HG03460 (cell line): ENCODE measurements at regions not wholly inside any gene's neighbourhood (a gene's known extent, or its start where the extent isn't known, plus 50 kb on each side); places are given as distances from the start of the nearest gene placed in this dataset.

Source experiments
- ATAC-seq: cut with Tn5 transposase; IDR thresholded peaks from one replicate; pipeline ENCODE4 v1.9.1; 2021; ENCODE audit not compliant: unreplicated experiment

DNA sequence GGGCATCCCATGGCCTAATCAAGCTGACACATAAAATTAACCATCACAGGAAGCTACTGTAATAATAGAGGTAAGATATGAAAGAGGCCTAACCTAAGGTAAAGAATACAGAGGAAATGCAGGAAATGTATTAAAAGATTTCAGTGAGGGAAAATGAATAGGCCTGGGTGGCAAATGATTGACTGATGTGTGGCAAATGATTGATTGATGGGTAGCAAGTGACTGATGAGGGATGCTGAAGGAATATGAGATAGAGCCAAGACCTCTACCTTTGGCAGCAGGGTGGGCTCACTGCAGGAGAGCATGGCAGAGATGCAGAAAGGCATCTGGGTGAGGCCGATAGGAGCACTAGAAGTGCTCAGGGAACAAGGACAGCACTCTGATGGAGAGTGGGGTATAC lies 172.9 kb downstream of the KCTD12 start:
- no peak for ATAC-seq

GRCh38 chr13:76711550-76712182 lies 174.5 kb downstream of the KCTD12 start:
- no peak for ATAC-seq

GRCh38 chr13:76709851-76710250 lies 176.4 kb downstream of the KCTD12 start:
- ATAC-seq = no peak

DNA sequence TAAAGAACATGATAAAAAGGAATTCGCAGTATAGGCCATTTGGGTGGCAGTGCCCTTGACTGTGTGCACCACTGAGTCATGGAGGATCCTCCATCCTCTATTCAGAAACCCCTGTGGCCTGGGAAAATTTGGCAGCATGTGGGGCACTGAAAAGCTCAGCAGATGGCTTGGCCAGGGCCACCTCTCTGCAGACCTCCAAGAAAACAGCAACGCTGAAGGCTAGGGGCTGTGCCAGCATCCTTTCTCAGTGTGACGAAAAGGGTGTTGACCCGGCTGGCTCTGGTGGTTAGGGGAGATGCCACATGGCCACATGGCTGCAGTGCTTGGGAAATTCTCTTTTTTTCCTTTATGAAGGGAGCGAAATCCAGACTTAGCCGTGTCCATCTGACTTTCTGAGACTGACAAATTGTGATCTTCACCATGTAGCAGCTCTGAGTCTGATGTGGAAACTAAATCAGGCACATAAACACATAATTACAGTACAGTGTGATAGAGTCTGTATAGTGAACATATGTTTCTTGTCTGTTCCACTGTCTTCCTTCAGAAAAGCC lies 178.0 kb downstream of the KCTD12 start:
- ATAC-seq = no peak

DNA sequence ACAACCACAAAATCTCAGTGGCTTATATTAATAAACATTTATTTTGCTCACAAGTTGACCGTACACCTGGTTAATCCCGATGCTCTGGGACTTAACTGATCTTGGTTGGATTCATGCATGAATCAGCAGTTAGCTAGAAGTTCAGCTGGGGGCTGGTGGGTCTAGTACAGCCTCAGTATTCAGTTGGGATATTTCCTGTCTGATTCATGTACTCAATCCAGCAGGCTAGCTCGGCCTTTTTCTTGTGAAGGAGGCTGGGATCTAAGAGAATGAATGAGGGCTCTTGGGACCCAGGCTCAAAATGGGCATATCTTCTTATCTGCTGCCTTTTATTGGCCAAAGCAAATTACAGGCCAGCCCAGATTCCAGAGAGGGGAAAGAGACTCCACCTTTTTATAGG lies 178.8 kb downstream of the KCTD12 start:
- no peak for ATAC-seq

- ATAC-seq = no peak
These were observed 182.4 kb downstream of the KCTD12 start for GRCh38 chr13:76703621-76704288.

DNA sequence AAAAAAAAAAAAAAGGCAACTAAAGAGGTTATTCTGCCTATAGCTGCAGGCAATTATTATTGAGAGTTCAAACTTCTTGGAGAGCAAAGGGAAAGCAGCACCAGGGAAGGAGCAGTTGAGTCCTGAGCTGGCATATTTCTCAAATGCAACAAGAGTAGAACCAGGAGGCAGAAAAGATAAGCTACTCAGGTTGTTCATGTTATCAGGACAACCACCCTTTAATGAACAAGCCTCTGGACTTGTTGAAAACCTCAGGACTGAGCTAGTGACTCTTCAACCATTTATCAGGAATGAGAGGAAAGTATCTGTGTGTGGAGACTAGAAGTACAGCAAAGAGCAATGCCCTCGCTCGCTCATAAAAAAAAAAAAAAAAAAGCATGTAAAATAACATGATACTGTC lies 183.0 kb downstream of the KCTD12 start:
- no peak for ATAC-seq

GRCh38 chr13:76697288-76697687 lies 188.9 kb downstream of the KCTD12 start:
- no peak for ATAC-seq

DNA sequence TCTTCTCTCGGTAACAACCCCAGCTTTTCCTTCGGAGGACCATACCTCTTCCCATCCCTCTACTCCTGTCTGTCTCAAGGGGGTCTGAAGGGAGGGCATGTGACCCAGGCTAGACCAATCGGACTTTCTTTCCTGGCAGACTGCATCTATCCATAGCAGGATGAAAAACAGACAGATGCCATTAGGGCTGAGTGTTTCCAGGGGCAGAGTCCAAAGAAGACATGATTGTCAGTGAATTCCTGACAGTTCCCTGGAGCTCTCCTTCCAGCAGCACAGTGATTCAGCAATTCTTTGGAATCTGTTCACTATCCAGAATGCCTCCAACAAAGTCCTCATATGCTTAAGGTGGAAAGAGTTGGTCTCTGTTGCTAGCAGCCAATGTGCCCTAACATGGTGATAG lies 189.8 kb downstream of the KCTD12 start:
- no peak for ATAC-seq

- no peak for ATAC-seq
These were observed 193.1 kb downstream of the KCTD12 start for GRCh38 chr13:76693086-76693485.

DNA sequence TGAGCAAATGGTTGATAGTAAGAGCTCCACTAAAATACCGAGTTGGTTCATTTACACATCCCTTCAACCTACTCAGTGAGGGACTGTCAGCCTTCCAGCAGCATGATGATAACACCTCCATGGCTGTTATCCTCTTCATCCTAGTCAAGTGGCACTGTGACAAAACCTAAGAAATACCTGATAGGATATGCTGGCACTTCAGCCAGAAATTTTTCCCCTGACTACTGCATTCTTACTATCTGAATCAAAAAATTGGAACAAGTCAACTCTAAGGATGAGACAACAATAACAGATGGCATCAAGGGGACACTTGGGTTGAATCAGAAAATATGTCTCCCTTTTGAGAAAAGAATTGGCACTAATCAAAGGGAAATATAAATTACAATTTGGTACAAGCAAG lies 193.9 kb downstream of the KCTD12 start:
- no peak for ATAC-seq

DNA sequence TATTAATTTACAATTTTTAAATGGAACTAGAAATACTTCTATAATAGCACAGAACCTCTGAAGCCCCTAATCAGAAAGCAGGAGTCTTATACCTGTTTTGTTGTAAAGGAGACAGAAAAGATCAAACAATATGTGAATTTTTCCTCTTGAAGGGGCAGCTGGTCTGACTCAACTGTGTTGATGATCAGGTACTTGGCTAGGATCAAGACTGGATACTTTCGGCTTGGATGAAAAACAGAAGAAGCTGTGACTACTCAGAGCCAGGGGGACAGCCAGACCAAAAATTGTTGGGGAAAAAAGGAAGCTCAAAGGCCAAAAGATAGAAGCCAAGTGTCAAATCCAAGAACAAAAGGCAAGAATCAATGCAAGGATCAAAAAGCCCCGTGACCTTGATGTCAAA lies 195.6 kb downstream of the KCTD12 start:
- ATAC-seq = no peak

- ATAC-seq = no peak
These were observed 198.7 kb downstream of the KCTD12 start for GRCh38 chr13:76687467-76687866.

- ATAC-seq = no peak
These were observed 200.3 kb downstream of the KCTD12 start for GRCh38 chr13:76685938-76686337.

DNA sequence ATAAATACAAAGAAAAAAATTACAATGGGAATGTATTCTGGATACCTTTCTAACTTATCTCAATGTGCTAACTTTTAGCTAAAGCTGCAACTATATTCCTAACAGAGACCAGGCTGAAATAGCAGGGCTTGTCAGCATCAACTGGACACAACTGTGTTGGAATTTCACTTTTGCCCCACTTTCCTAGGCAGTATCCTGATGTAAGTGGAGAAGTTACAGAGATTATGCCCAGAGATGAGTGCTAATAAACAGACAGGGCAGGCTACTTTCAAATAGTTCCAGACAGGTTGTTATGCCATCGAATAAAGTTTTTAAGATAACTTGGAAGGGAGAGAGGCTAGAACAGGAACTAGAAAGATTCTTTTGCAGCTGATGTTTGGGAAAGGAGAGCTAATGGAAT lies 201.9 kb downstream of the KCTD12 start:
- ATAC-seq = no peak

- no peak for ATAC-seq
These were observed 202.4 kb downstream of the KCTD12 start for GRCh38 chr13:76683854-76684253.

GRCh38 chr13:76683168-76683567 lies 203.0 kb downstream of the KCTD12 start:
- no peak for ATAC-seq

DNA sequence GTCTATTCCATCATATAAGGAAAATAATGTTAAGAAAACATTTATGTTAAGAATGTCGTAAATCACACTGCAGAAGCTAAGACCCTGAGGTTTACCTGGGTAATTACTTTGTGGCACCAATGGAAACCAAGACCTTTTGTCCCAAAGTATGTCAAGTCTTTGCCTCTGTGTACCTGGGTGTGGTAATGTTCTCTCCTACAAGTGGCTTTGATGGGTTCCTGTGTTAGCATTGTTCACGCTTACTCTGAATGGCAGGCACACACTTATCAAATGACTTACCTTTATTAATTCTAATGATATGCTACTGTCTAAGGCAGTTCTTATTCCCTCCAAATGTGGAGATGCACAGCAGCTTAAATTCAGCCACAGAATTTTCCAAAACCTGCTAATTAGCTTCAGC lies 206.1 kb downstream of the KCTD12 start:
- ATAC-seq = no peak

DNA sequence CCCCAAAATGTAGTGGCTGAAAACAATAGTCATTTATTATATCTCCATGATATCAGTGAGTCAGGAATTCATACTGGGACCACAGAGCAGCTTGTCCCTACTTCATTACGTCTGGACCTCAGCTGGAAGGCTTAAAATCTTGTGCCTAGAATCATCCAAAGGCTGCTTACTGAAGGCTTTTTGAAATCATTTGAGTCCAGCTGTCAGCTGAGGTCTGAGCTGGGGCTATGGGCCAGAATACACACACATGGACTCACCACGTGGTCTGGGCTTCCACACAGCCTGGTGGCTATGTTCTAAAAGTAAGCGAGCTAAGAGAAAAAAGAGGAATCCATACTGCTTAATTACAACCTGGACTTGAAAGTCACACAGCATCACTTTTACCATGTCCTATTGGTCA lies 209.2 kb downstream of the KCTD12 start:
- ATAC-seq = no peak

- no peak for ATAC-seq
These were observed 213.8 kb downstream of the KCTD12 start for GRCh38 chr13:76672420-76672819.

DNA sequence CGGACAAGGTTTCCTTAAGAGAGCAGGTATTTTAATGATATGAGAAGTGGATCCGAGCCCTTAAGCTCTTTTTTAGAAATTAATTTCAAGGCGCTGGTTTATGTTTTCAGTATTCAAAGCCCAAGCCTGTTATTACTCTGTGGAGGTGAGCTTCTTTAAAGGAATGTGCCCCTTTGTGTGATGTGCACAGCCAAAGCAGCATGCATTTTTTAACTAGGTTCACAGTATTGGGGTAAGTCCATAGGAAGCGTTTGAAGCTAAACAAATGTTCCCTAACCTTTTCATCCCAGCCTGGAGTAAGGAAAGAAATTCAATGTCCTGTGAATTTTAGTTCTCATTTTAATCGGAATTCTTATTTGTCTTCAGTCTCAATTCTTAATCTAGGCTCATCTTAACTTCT lies 217.5 kb downstream of the KCTD12 start:
- no peak for ATAC-seq

GRCh38 chr13:76668141-76668540 lies 218.1 kb downstream of the KCTD12 start:
- no peak for ATAC-seq

DNA sequence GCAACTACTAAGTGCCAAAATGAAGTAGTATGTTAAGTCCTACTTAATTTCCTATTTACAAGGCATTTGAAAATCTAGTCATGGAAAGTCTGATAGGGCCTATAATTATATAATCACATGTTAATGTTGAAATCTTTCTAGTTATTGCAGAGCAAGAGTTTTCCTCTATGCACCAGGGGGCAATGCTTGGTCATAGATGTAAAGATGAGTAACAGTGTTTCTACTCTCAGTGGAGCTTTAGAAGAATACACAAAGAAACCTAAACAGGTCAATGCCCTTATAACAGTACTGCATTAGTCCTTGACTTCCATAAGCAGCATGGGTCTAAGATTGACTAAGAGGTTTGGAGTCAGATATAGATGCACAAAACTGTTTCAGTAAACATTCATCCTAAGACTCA lies 218.7 kb downstream of the KCTD12 start:
- no peak for ATAC-seq
